ENCODE measurements at regions not wholly inside any gene's neighbourhood (a gene's known extent, or its start where the extent isn't known, plus 50 kb on each side); places are given as distances from the start of the nearest gene placed in this dataset.
A peak's percentile ranks its signal among the peaks of the same experiment; 100 is the strongest.

- DNase-seq (ENCODE audit: extremely low spot score, unreplicated experiment) = no peak
- Mint-ChIP-seq H3K9me3 (no peaks in the 10 kb centered on the region), H3K27ac (no peak overlapping the region), H3K4me1 (ENCODE audit: unreplicated experiment) (no peaks in the 10 kb centered on the region), H3K36me3 (no peaks in the 10 kb centered on the region), H3K4me3 (no peak overlapping the region), H3K27me3 (no peaks in the 10 kb centered on the region)
- no peak for TF ChIP-seq CTCF (conservative IDR thresholded peaks at IDR 0.05)
Observed at GRCh38 chrX:131821945-131822622, 201.0 kb upstream of the STK26 start.

- H3K4me3 Mint-ChIP-seq = no peak overlapping the region
- DNase-seq (ENCODE audit: extremely low spot score, unreplicated experiment) = no peak
- no peak overlapping the region for H3K27ac Mint-ChIP-seq
- no peaks in the 10 kb centered on the region for H3K36me3 Mint-ChIP-seq
- no peaks in the 10 kb centered on the region for H3K27me3 Mint-ChIP-seq
- peaks cover 5% of the 10 kb centered on the region for H3K4me1 Mint-ChIP-seq (ENCODE audit: unreplicated experiment)
- TF ChIP-seq CTCF (conservative IDR thresholded peaks at IDR 0.05) = no peak
- peaks cover 4% of the 10 kb centered on the region for H3K9me3 Mint-ChIP-seq
Observed at GRCh38 chrX:131826572-131826971, 196.5 kb upstream of the STK26 start.

DNA sequence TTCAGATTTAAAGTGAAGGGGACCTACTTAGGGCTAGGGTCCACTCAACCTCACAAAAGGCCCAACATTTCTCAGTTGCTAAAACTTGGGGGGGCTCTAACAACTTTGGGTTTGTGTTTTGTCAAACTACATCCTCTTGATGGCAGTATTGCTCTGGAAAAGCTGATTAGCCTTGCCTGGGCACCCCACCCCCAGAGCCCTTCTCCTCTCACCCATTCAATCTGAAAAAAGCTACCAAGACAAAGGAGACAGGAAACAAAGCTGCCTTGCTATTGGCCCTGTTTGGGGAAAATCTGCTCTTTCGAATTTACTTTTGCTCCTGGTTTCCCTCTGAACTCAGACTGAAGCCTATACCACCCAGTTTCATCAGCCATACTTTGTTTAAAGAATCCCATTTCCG is 195.2 kb upstream of the STK26 start:
- DNase-seq (ENCODE audit: extremely low spot score, unreplicated experiment) = no peak
- Mint-ChIP-seq H3K27me3 (no peaks in the 10 kb centered on the region), H3K4me3 (peak overlapping the region; percentile 25), H3K9me3 (peaks cover 4% of the 10 kb centered on the region), H3K27ac (no peak overlapping the region), H3K36me3 (no peaks in the 10 kb centered on the region), H3K4me1 (ENCODE audit: unreplicated experiment) (peaks cover 5% of the 10 kb centered on the region)
- peak; percentile 56 for TF ChIP-seq CTCF (conservative IDR thresholded peaks at IDR 0.05)

DNA sequence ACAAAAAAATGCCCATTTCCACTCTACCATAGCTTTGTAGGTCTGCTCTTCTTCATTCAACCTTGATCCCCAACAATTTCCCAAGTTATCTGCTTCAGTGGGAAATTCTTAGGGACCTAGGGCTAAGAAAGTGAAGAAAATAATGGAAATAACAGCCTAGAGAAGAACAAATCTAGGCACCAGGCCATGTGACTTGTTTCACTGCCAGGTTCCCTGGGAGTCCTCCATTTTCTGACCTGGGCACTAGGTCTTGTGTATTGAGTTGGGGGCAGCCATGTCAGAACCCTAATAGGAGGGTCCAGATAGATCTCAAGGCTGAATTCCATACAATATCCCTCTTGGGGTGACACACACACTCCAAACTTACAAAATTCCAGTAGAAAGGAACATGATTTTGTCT is 194.6 kb upstream of the STK26 start:
- Mint-ChIP-seq H3K36me3 (no peaks in the 10 kb centered on the region), H3K4me3 (peak overlapping the region; percentile 33)
- DNase-seq (ENCODE audit: extremely low spot score, unreplicated experiment) = no peak

DNA sequence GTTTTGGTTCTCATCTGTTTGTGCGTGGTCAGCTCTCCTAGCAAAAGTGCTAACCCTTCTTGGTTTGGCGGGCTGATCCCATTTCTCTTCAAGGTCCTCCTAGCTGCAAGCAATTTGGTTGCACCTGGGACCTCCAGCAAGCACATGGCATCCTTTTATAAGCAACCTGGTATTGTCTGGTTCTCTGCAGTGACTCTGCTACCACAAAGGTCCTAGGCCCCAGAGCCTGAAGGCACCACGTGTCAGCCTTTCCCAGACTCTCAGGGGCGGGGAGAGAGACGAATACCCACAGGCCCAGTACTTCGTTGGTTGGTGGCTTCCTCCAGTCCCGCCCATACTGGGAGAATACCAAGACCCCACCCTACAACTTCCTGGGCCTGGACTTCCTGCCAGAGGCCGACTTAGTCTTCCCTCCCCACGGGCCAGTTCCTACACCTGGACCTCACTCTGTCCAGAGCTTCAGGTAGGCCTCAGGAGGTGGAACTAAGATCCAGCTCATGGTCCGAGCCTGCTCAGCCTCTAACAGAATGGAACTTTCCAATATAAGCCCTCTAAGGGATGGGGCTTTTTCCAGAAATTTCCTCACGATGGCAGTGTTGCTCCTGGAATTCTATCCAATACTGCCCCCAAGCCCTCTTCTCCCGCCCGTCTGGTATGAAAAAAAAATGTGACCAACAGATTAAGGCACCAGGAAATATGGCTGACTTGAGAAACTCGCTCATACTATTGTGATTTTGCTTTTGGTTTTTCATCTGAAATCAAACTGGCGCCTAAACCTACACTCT is 192.5 kb upstream of the STK26 start:
- peak; percentile 78 for TF ChIP-seq CTCF (conservative IDR thresholded peaks at IDR 0.05)
- Mint-ChIP-seq H3K9me3 (peaks cover 4% of the 10 kb centered on the region), H3K4me1 (ENCODE audit: unreplicated experiment) (peaks cover 5% of the 10 kb centered on the region), H3K27ac (peak overlapping the region; percentile 74), H3K4me3 (peak overlapping the region; percentile 80), H3K36me3 (no peaks in the 10 kb centered on the region), H3K27me3 (no peaks in the 10 kb centered on the region)
- no peak for DNase-seq (ENCODE audit: extremely low spot score, unreplicated experiment)

More for the DNA sequence above, 194.6 kb upstream of the STK26 start:
- no peak for TF ChIP-seq CTCF (conservative IDR thresholded peaks at IDR 0.05)
- Mint-ChIP-seq H3K27ac (no peak overlapping the region), H3K27me3 (no peaks in the 10 kb centered on the region), H3K9me3 (peaks cover 4% of the 10 kb centered on the region), H3K4me1 (ENCODE audit: unreplicated experiment) (peaks cover 5% of the 10 kb centered on the region)
